ENCODE measurements at regions not wholly inside any gene's neighbourhood (a gene's known extent, or its start where the extent isn't known, plus 50 kb on each side); places are given as distances from the start of the nearest gene placed in this dataset.
A peak's percentile ranks its signal among the peaks of the same experiment; 100 is the strongest.

DNA sequence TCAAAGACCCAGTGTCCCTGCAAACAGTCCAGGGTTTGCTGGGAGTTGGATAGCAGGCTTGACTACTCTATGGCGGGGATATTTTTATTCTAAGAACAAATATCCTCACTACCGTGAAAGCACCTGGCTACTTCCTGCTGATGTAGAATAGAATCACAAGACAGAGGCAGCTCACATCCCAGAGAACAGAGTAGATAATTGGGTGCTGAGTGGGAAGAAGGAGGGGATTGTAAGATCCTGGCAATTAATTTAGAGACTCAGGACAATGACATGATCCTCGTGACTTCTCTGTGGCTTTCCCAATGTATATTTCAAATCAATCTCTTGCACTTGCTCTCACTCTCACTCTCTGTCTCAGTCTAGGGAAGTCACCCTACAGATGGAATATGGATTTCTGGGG is 341.9 kb upstream of the DCC start:
- DNase-seq (ENCODE audit: low read depth in 3 of 3, low spot score in 2 of 3) = no peak

- no peak for DNase-seq (ENCODE audit: low read depth in 3 of 3, low spot score in 2 of 3)
Observed at GRCh38 chr18:51998711-51999110, 341.3 kb upstream of the DCC start.

DNA sequence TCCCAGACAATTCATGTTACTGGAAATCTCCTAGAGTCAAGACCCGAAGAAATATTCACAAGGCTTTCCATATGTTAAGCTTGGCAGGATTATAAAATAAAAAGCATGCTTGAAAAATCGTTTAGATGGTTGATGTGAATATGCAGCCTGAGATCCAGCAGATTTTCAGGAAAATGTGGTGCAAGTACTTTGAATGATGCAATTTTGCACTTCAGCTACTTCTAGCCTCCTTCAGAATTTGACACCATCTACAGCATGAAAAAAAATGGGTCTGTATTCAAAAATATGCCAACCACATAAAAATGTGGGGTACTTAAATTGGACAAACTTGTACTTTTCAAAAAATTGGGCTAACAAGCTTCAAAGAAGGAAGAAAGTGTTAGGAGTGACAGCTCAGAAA is 340.6 kb upstream of the DCC start:
- DNase-seq (ENCODE audit: low read depth in 3 of 3, low spot score in 2 of 3) = no peak

DNA sequence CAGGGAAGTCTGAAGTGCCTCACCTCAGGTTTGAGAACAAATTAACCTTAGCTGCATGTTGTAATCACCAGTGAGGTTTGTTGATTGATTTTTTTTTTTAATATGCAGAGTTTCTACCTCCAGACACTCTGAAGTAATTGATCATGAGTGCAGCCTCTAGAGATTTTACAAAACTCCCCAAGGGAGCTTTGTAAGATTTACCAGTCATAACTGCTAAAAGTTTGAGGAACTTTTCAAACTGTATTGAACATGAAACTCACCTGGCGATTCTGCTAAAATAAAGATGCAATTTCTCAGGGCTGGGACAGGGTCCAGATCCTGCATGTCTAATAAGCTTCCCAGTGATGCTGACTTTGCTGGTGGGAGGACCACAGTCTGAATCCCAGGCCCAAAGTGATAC is 339.6 kb upstream of the DCC start:
- DNase-seq (ENCODE audit: low read depth in 3 of 3, low spot score in 2 of 3) = no peak

DNA sequence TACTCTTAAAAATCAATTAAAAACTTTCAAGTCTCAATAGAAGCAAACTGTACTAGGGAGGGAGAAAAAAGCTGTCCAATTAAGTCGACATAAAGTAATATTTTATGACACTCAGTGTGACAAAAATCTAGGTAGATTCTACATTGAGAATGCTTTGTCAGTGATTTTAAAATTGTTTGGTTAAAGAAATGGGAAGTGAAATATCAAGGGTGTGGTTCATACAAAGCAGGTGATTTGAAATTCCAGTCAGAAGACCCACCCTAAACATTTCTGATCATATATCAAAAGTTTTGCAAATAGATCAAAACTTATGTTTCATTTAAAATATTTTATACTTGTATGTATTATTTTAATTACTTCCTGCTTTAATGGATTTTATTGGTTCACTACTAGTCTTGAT is 338.9 kb upstream of the DCC start:
- DNase-seq (ENCODE audit: low read depth in 3 of 3, low spot score in 2 of 3) = no peak

GRCh38 chr18:52002600-52002999 is 337.4 kb upstream of the DCC start:
- no peak for DNase-seq (ENCODE audit: low read depth in 3 of 3, low spot score in 2 of 3)

- DNase-seq (ENCODE audit: low read depth in 3 of 3, low spot score in 2 of 3) = no peak
Observed at GRCh38 chr18:52007105-52007504, 332.9 kb upstream of the DCC start.

GRCh38 chr18:52008330-52008729 is 331.7 kb upstream of the DCC start:
- no peak for DNase-seq (ENCODE audit: low read depth in 3 of 3, low spot score in 2 of 3)

DNA sequence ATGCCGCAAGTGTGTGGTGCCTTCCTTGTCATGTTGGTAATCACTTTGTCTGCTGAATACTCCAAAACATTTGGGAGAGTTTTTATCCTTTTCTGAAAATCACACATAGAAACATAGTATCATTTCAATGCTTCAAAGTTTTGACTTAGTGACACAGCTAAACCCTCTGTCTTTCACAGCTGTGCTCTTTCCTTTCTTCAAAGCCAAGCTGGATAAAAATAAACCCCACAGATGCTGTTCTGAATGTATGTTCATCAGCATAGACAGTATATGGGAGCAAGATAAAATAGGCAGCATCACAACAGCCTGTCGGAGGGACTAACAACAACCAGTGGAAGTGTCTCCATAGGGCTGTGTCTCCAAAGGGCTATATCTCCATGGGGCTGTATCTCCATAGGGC is 331.3 kb upstream of the DCC start:
- DNase-seq (ENCODE audit: low read depth in 3 of 3, low spot score in 2 of 3) = no peak

GRCh38 chr18:52009958-52010357 is 330.0 kb upstream of the DCC start:
- DNase-seq (ENCODE audit: low read depth in 3 of 3, low spot score in 2 of 3) = no peak

DNA sequence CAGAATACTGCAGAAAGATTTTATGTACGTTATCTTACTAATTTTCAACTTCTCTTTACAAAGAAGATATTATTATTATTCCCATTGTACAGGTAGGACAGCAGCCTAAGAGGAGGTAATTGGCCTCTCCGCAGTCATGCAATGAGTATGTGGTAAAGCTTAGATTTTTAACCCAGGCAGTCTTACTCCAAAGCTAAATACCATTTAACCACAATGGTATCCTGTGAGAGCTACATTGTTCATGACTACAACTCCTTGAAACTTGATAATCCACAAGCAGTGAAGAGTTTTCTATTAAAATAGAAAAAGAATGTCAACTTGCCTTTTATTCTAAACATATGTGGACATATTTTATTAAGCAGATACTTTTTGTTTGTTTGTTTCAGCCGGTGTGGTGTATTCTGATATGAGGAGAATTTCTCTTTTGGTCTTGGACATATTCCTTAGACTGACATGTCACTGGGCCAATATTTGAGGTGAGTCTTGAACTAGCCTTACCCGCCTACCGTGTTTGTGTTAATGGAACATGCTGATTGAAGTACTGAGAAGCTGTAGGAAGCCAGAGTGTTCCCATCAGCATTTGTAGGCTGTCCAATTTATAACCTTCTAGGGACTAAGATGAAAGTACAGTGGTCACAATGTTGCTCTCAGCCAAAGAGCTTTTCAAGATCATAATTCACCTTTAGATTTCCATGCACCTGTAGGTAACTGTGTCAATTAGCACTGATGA is 293.9 kb upstream of the DCC start:
- no peak for DNase-seq (ENCODE audit: low read depth in 3 of 3, low spot score in 2 of 3)

DNA sequence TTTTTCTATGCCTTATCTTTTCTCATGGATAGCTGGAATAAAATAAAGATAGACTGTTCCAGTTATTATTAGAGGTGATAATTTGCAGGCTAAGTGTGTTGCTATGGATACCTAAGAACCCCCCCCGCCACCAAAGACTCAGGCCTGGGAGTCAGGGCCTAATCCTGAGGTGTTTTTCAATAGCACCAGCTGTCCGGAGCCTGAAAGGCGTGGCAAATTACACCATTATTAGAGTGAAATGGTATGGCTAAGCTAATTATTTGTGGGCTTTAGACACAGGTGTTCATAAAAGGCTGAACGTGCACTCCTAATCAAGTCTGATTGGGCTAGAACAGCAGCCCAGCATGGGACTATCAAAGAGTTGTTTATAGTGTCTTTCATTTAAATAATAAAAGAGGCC is 293.2 kb upstream of the DCC start:
- no peak for DNase-seq (ENCODE audit: low read depth in 3 of 3, low spot score in 2 of 3)

- no peak for DNase-seq (ENCODE audit: low read depth in 3 of 3, low spot score in 2 of 3)
Observed at GRCh38 chr18:52054324-52054723, 285.7 kb upstream of the DCC start.

DNA sequence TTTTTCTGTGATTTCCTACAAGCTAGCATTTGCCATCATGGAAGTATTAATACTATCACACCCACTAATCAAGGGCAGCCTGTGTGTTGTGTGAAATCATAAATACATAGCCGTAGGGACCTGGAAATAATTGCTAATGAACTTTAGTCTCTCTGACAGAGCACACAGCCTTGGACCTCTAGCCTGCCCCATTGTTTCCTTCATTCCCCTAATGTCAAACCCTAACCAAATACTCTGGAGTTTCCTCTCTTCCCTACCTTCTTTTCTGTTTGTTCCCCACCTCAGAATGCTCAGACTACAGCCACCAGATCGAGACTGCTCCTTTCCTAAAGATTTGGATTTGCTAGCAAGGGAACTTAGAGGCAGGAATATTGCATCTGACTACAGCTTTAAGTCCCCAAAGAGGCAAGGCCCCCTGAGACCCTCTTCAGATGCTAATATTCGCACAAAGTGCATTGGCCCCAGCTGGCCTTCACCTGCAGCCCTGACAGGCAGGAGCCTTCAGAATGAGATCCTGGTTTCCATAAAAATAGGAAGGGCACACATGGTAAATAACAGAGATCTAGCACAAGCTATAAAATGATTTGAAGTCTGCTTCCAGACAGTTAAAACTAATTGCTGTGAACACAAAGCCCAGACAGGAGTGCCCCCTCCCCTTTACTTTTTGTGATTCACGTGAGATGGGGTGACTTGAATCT is 279.2 kb upstream of the DCC start:
- no peak for DNase-seq (ENCODE audit: low read depth in 3 of 3, low spot score in 2 of 3)

- no peak for DNase-seq (ENCODE audit: low read depth in 3 of 3, low spot score in 2 of 3)
Observed at GRCh38 chr18:52063923-52064322, 276.1 kb upstream of the DCC start.

- no peak for DNase-seq (ENCODE audit: low read depth in 3 of 3, low spot score in 2 of 3)
Observed at GRCh38 chr18:52069201-52069600, 270.8 kb upstream of the DCC start.

DNA sequence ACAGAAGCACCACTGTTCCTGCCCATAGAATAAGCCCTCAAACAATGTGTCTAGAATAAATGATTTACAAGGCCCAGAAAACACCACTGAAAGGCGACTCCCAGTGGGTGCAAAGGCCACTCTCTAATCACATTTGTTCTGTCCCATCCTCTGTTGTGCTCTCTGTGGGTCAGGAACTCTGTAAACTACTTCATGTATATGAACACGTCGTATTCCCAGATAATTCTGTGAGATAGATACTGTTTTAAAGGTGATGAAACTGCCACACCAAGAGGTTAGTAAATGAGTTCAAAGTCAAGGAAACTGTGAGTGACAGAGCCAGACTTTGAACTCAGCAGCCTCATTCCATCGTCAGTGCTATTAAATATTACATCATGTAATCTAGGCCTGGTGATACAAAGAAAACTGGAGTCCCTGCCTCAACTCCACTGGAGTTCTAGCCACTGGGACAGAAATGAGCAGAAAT is 269.7 kb upstream of the DCC start:
- peak in 2 of 3 donors; percentile 20 to 35 for DNase-seq (ENCODE audit: low read depth in 3 of 3, low spot score in 2 of 3)

GRCh38 chr18:52077251-52077983 is 262.6 kb upstream of the DCC start:
- DNase-seq (ENCODE audit: low read depth in 3 of 3, low spot score in 2 of 3) = no peak

DNA sequence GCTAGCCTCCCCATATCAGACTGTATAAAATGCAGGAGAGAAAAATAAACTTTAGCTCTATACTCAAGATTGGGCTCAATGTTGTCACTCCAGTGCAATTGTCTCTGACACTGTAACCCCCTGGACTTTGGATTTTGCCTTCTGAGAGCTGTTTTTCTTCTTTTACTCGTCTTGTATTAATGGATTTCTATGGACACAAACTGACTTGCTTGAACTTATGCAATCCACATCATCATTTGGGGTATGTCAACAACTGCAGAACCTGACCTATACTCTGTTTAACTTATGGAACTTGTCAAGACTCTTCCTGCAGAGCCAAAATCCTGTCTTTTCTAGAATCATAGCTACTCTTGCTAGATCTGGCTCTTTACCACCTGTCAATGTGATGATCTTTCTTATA is 257.8 kb upstream of the DCC start:
- no peak for DNase-seq (ENCODE audit: low read depth in 3 of 3, low spot score in 2 of 3)

DNA sequence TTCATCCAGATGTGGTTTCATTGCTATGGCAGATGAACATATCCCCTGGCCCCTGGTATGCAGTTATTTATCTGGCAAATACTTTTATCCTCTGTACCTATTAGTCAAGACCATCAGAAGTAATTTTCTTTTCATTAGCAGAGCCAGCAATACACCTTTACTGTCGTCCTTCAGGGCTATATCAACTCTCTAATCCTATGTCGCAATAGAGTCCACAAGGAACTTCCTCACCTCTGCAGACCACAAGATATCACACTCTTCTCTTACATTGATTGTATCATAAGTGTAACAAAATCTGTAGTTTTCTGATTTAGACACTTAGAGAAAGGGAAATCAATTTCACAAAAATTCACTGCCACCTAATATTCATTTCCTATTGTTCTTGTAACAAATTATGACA is 252.9 kb upstream of the DCC start:
- no peak for DNase-seq (ENCODE audit: low read depth in 3 of 3, low spot score in 2 of 3)

DNA sequence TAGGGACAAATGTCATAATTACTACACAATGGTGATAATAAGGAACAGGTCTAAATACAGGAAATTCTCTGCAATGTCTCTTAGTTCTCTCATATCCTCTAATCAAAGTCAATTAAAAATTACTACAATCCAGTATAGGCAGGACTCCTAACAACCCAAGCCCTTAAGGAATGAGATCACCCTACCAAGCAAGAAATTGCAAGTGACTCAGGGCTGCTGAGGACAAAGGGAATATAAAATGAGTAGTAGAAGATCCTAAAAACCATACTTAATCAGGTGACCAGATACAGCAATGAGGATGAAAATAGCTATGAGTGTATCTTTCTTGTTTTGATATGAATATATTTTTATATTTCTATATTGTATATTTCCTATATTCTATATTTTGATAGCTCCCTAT is 250.0 kb upstream of the DCC start:
- DNase-seq (ENCODE audit: low read depth in 3 of 3, low spot score in 2 of 3) = no peak

- DNase-seq (ENCODE audit: low read depth in 3 of 3, low spot score in 2 of 3) = no peak
Observed at GRCh38 chr18:52093171-52093570, 246.8 kb upstream of the DCC start.
